Activated T-cell treated with anti-CD3 and anti-CD28 coated beads, Interleukin-2, amount 50 U/mL, for 72 hours (primary cell): ENCODE measurements at regions not wholly inside any gene's neighbourhood (a gene's known extent, or its start where the extent isn't known, plus 50 kb on each side); places are given as distances from the start of the nearest gene placed in this dataset.

ENCODE experiments used
- ATAC-seq, 2 donors: fragments of 150-1000 bp; cut with Tn5 transposase; replicated peaks in 1 of 2; 2 replicates each; pipeline ENCODE4 v1.10.0; 2021; ENCODE audit warnings: moderate library complexity in 2 of 2, mild to moderate bottlenecking in 1 of 2
- DNase-seq, 2 donors: peaks; one replicate each; pipeline ENCODE4 v3.0.0; 2021 to 2022; ENCODE audit warnings: mixed read lengths in 1 of 2
- H3K27ac Mint-ChIP-seq: one replicate; pipeline ENCODE4 v1.8.0; 2022; ENCODE audit warnings: mild to moderate bottlenecking, moderate library complexity, mixed read lengths
- H3K27me3 Mint-ChIP-seq: one replicate; pipeline ENCODE4 v1.8.0; 2022; ENCODE audit warnings: low read depth, mixed read lengths
- H3K36me3 Mint-ChIP-seq, 2 donors: one replicate each; pipeline ENCODE4 v1.8.0; 2022; ENCODE audit warnings: mixed read lengths in 2 of 2, mild to moderate bottlenecking in 1 of 2; ENCODE audit not compliant: insufficient read depth in 2 of 2
- H3K4me1 Mint-ChIP-seq: one replicate; pipeline ENCODE4 v1.8.0; 2022; ENCODE audit warnings: low read depth, mixed read lengths
- H3K4me3 Mint-ChIP-seq, 2 donors: one replicate each; pipeline ENCODE4 v1.8.0; 2022; ENCODE audit warnings: mild to moderate bottlenecking in 2 of 2, mixed read lengths in 2 of 2, moderate library complexity in 2 of 2
- H3K9me3 Mint-ChIP-seq, 2 donors: one replicate each; pipeline ENCODE4 v1.8.0; 2022; ENCODE audit warnings: mixed read lengths in 2 of 2

- Mint-ChIP-seq H3K27me3 (no peaks in the 10 kb centered on the region), H3K4me1 (no peaks in the 10 kb centered on the region), H3K36me3 (no peaks in the 10 kb centered on the region), H3K4me3 (no peak overlapping the region), H3K27ac (no peak overlapping the region), H3K9me3 (no peaks in the 10 kb centered on the region)
- ATAC-seq (no peak), DNase-seq (no peak)
These were observed 80.0 kb downstream of the NREP start for GRCh38 chr5:111676926-111677415.

- Mint-ChIP-seq H3K27me3 (no peaks in the 10 kb centered on the region), H3K27ac (no peak overlapping the region), H3K36me3 (no peaks in the 10 kb centered on the region), H3K4me1 (no peaks in the 10 kb centered on the region), H3K9me3 (no peaks in the 10 kb centered on the region), H3K4me3 (no peak overlapping the region)
- no peak for ATAC-seq
- no peak for DNase-seq
These were observed 80.5 kb downstream of the NREP start for GRCh38 chr5:111676466-111676865.

- Mint-ChIP-seq H3K36me3 (no peaks in the 10 kb centered on the region), H3K27ac (no peak overlapping the region)
- ATAC-seq: no peak
These were observed 81.6 kb downstream of the NREP start for GRCh38 chr5:111675201-111675934.

GRCh38 chr5:111673891-111674626 lies 82.9 kb downstream of the NREP start:
- Mint-ChIP-seq H3K9me3 (no peaks in the 10 kb centered on the region), H3K36me3 (no peaks in the 10 kb centered on the region), H3K27ac (no peak overlapping the region), H3K27me3 (no peaks in the 10 kb centered on the region), H3K4me3 (no peak overlapping the region), H3K4me1 (no peaks in the 10 kb centered on the region)
- ATAC-seq (no peak), DNase-seq (no peak)

More at GRCh38 chr5:111675201-111675934, 81.6 kb downstream of the NREP start:
- Mint-ChIP-seq H3K9me3 (no peaks in the 10 kb centered on the region), H3K4me3 (no peak overlapping the region), H3K27me3 (no peaks in the 10 kb centered on the region), H3K4me1 (no peaks in the 10 kb centered on the region)
- no peak for DNase-seq

GRCh38 chr5:111672099-111672498 lies 84.9 kb downstream of the NREP start:
- DNase-seq (no peak), ATAC-seq (no peak)
- no peaks in the 10 kb centered on the region for H3K9me3 Mint-ChIP-seq
- no peak overlapping the region for H3K27ac Mint-ChIP-seq
- H3K4me3 Mint-ChIP-seq: no peak overlapping the region
- peaks cover 8% of the 10 kb centered on the region for H3K4me1 Mint-ChIP-seq
- no peaks in the 10 kb centered on the region for H3K36me3 Mint-ChIP-seq
- H3K27me3 Mint-ChIP-seq: no peaks in the 10 kb centered on the region

- Mint-ChIP-seq H3K4me1 (peaks cover 13% of the 10 kb centered on the region), H3K36me3 (no peaks in the 10 kb centered on the region), H3K4me3 (no peak overlapping the region), H3K27ac (no peak overlapping the region), H3K27me3 (no peaks in the 10 kb centered on the region), H3K9me3 (no peaks in the 10 kb centered on the region)
- ATAC-seq (no peak), DNase-seq (no peak)
These were observed 86.0 kb downstream of the NREP start for GRCh38 chr5:111670826-111671492.

- Mint-ChIP-seq H3K4me1 (peaks cover 13% of the 10 kb centered on the region), H3K9me3 (no peaks in the 10 kb centered on the region), H3K27ac (no peak overlapping the region), H3K36me3 (no peaks in the 10 kb centered on the region), H3K27me3 (no peaks in the 10 kb centered on the region), H3K4me3 (no peak overlapping the region)
- peak in 1 of 2 donors; percentile 53 for ATAC-seq
- no peak for DNase-seq
These were observed 88.2 kb downstream of the NREP start for GRCh38 chr5:111668477-111669414.

- H3K27ac Mint-ChIP-seq: no peak overlapping the region
- H3K9me3 Mint-ChIP-seq: no peaks in the 10 kb centered on the region
- DNase-seq (no peak), ATAC-seq (peak; percentile 72 to 88)
- no peaks in the 10 kb centered on the region for H3K27me3 Mint-ChIP-seq
- H3K4me1 Mint-ChIP-seq: peaks cover 13% of the 10 kb centered on the region
- no peaks in the 10 kb centered on the region for H3K36me3 Mint-ChIP-seq
- H3K4me3 Mint-ChIP-seq: peak overlapping the region in 1 of 2 donors; percentile 5
These were observed 89.8 kb downstream of the NREP start for GRCh38 chr5:111667128-111667736.

- Mint-ChIP-seq H3K36me3 (peaks cover 5 to 7% of the 10 kb centered on the region in 2 donors), H3K4me1 (no peaks in the 10 kb centered on the region), H3K4me3 (no peak overlapping the region), H3K9me3 (peaks cover 5 to 7% of the 10 kb centered on the region in 2 donors), H3K27ac (no peak overlapping the region), H3K27me3 (no peaks in the 10 kb centered on the region)
- DNase-seq (no peak), ATAC-seq (no peak)
These were observed 100.4 kb downstream of the NREP start for GRCh38 chr5:111656580-111656979.

GRCh38 chr5:111655169-111655924 lies 101.6 kb downstream of the NREP start:
- Mint-ChIP-seq H3K4me1 (no peaks in the 10 kb centered on the region), H3K4me3 (no peak overlapping the region), H3K27ac (no peak overlapping the region), H3K36me3 (peaks cover 2 to 3% of the 10 kb centered on the region in 2 donors), H3K27me3 (no peaks in the 10 kb centered on the region), H3K9me3 (peaks cover 3 to 5% of the 10 kb centered on the region in 2 donors)
- ATAC-seq: no peak
- no peak for DNase-seq

- no peak overlapping the region for H3K4me3 Mint-ChIP-seq
- H3K9me3 Mint-ChIP-seq: no peaks in the 10 kb centered on the region
- H3K4me1 Mint-ChIP-seq: no peaks in the 10 kb centered on the region
- H3K27me3 Mint-ChIP-seq: no peaks in the 10 kb centered on the region
- DNase-seq: no peak
- no peaks in the 10 kb centered on the region for H3K36me3 Mint-ChIP-seq
- H3K27ac Mint-ChIP-seq: no peak overlapping the region
- no peak for ATAC-seq
These were observed 103.6 kb downstream of the NREP start for GRCh38 chr5:111653408-111653807.

- no peaks in the 10 kb centered on the region for H3K4me1 Mint-ChIP-seq
- no peak overlapping the region for H3K27ac Mint-ChIP-seq
- H3K27me3 Mint-ChIP-seq: no peaks in the 10 kb centered on the region
- no peak overlapping the region for H3K4me3 Mint-ChIP-seq
- DNase-seq (no peak), ATAC-seq (no peak)
- no peaks in the 10 kb centered on the region for H3K36me3 Mint-ChIP-seq
- H3K9me3 Mint-ChIP-seq: no peaks in the 10 kb centered on the region
These were observed 107.5 kb downstream of the NREP start for GRCh38 chr5:111649516-111649915.
